ENCODE measurements at regions not wholly inside any gene's neighbourhood (a gene's known extent, or its start where the extent isn't known, plus 50 kb on each side); places are given as distances from the start of the nearest gene placed in this dataset.

DNA sequence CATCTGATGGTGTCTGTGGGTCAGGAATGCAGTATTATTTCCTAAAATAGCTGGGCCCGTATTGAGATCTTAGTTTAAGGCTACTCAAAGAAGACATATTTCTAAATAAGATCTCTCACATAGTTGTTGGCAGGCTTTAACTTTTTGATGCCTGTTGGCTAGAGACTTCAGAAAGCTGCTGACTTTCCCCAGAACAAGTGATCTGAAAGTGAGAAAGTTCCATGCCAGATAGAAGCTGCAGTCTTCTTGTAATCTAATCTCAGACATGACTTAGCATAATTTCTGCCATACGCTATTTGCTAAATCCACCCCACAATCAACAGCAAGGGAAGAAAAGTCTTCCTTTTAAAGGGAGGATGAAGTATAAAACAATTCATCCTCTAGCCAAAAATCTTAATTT lies 867.1 kb downstream of the IGSF11 start:
- intact Hi-C loops (cut with DNase I): no loop called here
- Histone ChIP-seq H3K27ac (no peak overlapping the region), H3K36me3 (no peaks in the 10 kb centered on the region), H3K27me3 (no peaks in the 10 kb centered on the region), H3K4me3 (replicated peaks in 1 of 3) (no peak overlapping the region), H3K9me3 (no peaks in the 10 kb centered on the region), H3K4me1 (no peaks in the 10 kb centered on the region)
- 72 to 74% methylated on average over 2 of the region's 2 CpGs for WGBS, 2 donors
- DNase-seq: no peak
- TF ChIP-seq POLR2A (IDR thresholded peaks at IDR 0.05): no peak
- TF ChIP-seq CTCF (IDR thresholded peaks at IDR 0.05): no peak

DNA sequence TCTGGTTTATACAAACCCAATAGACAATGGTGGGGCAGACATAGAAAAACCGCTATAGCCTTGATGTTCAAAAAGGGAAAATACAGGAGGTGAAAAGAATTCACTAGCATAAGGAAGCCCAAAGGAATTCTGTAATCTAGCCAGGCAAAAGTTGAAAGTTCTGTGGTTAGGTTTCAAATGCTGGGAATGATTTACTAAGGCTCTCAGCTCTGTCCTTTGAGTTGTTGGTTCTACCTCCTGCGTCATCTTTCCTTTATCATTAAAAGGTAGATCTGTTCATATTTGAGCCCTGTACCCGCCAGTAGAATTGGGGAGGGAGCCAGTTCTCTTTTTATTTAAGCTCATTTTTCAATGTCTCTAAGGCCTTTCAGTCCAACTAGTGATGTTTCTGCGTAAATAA lies 866.5 kb downstream of the IGSF11 start:
- Histone ChIP-seq H3K9me3 (no peaks in the 10 kb centered on the region), H3K4me3 (replicated peaks in 1 of 3) (no peak overlapping the region), H3K4me1 (no peaks in the 10 kb centered on the region), H3K27me3 (no peaks in the 10 kb centered on the region), H3K36me3 (no peaks in the 10 kb centered on the region), H3K27ac (no peak overlapping the region)
- WGBS, 2 donors: 79 to 88% methylated on average over 4 of the region's 4 CpGs
- no peak for DNase-seq
- TF ChIP-seq CTCF (IDR thresholded peaks at IDR 0.05): no peak
- TF ChIP-seq POLR2A (IDR thresholded peaks at IDR 0.05): no peak
- intact Hi-C loops (cut with DNase I): no loop called here

GRCh38 chr3:118171236-118171852 lies 863.3 kb downstream of the IGSF11 start:
- Histone ChIP-seq H3K4me1 (no peaks in the 10 kb centered on the region), H3K27ac (no peak overlapping the region), H3K9me3 (no peaks in the 10 kb centered on the region), H3K27me3 (no peaks in the 10 kb centered on the region), H3K36me3 (no peaks in the 10 kb centered on the region), H3K4me3 (replicated peaks in 1 of 3) (no peak overlapping the region)
- no peak for TF ChIP-seq CTCF (IDR thresholded peaks at IDR 0.05)
- no peak for TF ChIP-seq POLR2A (IDR thresholded peaks at IDR 0.05)
- no peak for DNase-seq
- intact Hi-C loops (cut with DNase I): no loop called here
- 95 to 96% methylated on average over 11 to 19 of the region's 35 CpGs for whole genome bisulfite sequencing, 2 donors

- intact Hi-C loops (cut with DNase I): no loop called here
- Histone ChIP-seq H3K27me3 (no peaks in the 10 kb centered on the region), H3K9me3 (peaks cover 4% of the 10 kb centered on the region), H3K27ac (no peak overlapping the region), H3K4me3 (replicated peaks in 1 of 3) (no peak overlapping the region), H3K4me1 (no peaks in the 10 kb centered on the region), H3K36me3 (no peaks in the 10 kb centered on the region)
- no peak for TF ChIP-seq CTCF (IDR thresholded peaks at IDR 0.05)
- TF ChIP-seq POLR2A (IDR thresholded peaks at IDR 0.05): no peak
- no peak for DNase-seq
Observed at GRCh38 chr3:118180853-118181252, 853.8 kb downstream of the IGSF11 start.

DNA sequence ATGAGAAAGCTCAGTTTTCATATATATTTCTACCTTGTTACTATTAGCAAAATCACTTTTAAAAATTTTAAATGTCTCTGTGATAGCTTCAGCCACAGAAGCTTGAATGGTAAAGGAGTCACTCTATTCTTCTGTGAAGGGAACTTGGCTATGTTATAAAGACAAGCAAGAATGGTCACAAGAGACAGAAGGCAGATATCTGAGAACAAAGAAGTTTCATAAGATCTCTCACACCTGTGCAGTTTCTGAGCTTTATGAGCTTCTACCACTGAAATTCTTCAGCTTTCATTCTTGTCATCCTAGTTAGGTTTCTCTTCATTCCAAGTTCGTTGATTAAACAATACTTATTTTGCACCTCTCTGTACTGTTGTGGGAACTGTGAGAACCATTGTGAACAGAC lies 853.4 kb downstream of the IGSF11 start:
- 56 to 64% methylated on average over 1 of the region's 1 CpG for WGBS, 2 donors
- H3K9me3 ChIP-seq: peaks cover 4% of the 10 kb centered on the region
- DNase-seq: no peak
- no peak overlapping the region for H3K27ac ChIP-seq
- intact Hi-C loops (cut with DNase I): no loop called here
- no peak overlapping the region for H3K4me3 ChIP-seq (replicated peaks in 1 of 3)
- no peaks in the 10 kb centered on the region for H3K27me3 ChIP-seq
- no peaks in the 10 kb centered on the region for H3K36me3 ChIP-seq
- TF ChIP-seq POLR2A (IDR thresholded peaks at IDR 0.05) (no peak), CTCF (IDR thresholded peaks at IDR 0.05) (no peak)
- H3K4me1 ChIP-seq: no peaks in the 10 kb centered on the region

Data from thyroid gland (tissue), 4 donors.